ENCODE measurements at regions not wholly inside any gene's neighbourhood (a gene's known extent, or its start where the extent isn't known, plus 50 kb on each side); places are given as distances from the start of the nearest gene placed in this dataset.

DNA sequence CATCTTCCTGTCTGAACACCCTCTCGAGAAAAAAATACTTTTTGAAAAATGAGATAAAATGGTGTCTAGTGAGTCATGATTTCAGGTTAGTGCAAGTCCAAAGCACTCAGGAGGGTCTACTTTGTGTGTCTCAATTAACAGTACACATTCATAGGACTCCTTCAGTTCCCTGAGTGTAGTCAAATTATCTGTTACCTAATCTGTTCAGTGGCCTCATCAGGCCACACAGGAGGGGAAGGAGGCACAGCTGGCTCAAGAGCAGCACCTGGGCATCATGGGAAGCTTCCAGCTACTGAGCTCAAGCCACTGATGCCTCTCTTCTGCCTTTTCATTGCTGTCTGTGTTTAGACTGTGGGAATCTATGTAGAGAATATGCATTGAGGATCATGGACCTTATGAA is 341.4 kb upstream of the SGO1 start:
- TF ChIP-seq, protein P1, sequence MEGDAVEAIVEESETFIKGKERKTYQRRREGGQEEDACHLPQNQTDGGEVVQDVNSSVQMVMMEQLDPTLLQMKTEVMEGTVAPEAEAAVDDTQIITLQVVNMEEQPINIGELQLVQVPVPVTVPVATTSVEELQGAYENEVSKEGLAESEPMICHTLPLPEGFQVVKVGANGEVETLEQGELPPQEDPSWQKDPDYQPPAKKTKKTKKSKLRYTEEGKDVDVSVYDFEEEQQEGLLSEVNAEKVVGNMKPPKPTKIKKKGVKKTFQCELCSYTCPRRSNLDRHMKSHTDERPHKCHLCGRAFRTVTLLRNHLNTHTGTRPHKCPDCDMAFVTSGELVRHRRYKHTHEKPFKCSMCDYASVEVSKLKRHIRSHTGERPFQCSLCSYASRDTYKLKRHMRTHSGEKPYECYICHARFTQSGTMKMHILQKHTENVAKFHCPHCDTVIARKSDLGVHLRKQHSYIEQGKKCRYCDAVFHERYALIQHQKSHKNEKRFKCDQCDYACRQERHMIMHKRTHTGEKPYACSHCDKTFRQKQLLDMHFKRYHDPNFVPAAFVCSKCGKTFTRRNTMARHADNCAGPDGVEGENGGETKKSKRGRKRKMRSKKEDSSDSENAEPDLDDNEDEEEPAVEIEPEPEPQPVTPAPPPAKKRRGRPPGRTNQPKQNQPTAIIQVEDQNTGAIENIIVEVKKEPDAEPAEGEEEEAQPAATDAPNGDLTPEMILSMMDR (IDR thresholded peaks at IDR 0.05): no peak
- TF ChIP-seq EP300 (IDR thresholded peaks at IDR 0.05) (no peak), POLR2A (IDR thresholded peaks at IDR 0.05) (no peak)
